ENCODE measurements at regions not wholly inside any gene's neighbourhood (a gene's known extent, or its start where the extent isn't known, plus 50 kb on each side); places are given as distances from the start of the nearest gene placed in this dataset.

DNA sequence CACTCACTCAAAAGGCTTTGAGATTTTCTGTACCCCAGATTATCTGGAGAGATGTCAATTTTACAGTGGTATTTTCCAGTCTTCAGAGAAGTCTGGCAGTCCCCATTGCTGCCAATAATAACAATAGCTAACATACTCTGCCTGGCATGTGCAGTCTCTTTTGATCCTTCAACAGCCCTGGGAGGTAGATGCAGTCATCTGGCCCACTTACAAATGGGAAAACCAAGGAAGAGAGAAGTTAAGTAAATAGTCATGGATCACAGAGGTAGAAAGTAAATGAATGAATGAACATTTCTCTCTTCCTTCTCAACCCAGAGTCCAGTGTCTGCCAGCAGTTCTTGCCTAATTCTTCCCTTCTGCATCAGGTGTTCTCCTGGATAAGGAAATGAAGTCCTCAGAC lies 113.0 kb upstream of the EDNRA start:
- no peak for DNase-seq

DNA sequence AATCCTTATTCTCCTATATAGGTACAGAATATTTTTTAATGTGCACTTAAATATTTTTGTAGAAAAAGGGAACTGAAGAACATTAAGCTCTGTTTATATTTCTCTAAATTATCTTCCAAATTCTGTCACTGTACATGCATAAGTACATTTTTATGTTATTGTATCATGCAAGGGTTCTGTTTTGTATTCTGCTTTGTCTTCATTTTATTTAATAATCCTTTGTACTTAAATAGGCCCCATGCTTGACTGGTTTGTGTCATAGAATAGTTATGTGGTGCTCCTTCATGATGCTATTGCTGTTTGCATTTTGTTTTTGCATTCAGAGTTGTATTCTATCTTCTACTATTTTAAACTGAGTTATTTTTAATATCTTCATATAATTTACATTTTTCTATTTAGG lies 111.9 kb upstream of the EDNRA start:
- DNase-seq, result no peak

DNA sequence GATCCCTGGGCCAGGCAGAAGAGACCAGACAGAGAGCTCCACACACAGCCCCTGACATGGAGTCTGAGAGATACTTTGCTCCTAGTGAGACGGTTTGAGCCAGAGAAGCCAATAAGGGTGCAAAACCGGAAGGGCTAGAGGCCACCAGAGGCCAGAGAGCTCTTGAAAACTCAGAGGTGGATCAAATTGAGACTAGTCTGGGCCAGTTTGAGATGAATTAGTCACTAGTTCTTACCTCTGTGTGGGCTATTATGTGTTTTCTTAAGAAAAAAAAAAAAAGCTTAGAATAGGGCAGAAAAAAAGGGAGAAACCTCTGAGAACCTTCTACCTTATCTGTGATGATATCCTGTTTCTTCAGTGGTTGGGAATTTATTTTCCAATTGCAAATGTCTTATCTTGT lies 110.4 kb upstream of the EDNRA start:
- DNase-seq, result no peak

DNA sequence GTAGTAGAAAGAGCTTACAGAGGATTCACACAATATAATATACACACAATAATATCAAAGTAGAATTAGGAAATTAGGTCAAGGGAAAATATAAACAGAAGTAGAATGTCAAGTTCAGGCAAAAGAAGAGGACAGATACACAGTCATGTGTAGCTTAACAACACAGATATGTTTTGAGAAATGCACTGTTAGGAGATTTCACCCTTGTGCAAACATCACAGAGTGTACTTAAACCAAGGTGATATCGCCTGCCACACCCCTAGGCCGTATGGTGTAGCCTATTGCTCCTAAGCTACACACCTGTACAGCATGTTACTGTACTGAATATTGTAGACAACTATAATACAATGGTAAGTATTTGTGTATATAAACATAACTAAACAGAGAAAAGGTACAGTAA lies 110.0 kb upstream of the EDNRA start:
- DNase-seq, result no peak

DNA sequence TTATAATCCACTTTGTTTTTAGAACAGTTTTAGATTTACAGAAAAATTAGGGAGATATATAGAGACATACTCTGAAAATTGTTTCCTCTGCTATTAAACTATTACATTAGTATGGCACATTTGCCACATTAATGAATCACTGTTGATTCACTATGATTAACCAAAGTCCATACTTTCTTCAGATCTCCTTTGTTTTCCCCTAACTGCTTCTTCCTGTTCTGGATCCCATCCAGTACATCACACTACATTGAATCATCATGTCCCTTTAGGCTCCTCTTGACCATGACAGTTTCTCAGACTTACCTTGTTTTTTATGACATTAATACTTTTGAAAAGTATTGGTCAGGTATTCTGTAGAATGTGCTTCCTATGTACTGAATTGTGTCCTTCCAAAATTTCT lies 109.2 kb upstream of the EDNRA start:
- DNase-seq, result no peak

DNA sequence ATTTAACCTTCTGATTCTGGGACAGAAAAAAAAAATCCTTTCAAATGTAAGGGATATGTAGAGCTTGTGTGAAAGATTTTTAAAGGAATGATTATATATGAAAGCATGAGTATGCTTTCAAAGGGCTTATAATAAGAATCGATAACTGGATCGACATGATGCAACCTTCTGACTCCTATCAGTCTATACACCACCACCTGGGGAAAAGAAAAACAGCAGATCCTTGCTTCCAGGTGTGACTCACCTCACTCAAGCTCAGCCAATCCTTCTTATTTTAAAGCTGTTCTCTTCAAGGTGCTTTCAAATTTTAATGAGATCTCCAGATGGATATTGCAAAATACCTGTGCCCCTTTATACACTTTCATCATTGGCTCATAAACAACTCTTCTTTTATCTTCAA lies 102.1 kb upstream of the EDNRA start:
- DNase-seq, result no peak

DNA sequence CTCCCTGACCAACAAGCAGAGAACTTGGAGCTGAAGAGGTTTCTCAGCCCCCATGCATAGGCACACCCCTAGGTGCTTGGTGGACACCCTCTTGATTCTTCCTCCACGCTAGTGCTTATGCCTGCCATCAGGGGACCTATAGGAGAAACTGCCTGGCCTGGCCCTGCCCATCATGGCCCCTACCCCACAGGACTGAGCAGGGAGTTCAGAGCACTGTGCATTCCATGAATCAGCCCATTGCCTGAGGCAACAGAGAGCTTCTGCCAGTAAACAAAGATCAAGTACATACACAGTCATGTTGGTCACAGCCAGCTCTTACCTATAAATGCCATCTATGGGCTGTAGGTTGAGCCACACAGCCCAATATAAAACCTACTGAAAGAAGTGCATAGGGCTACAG lies 99.1 kb upstream of the EDNRA start:
- no peak for DNase-seq

DNA sequence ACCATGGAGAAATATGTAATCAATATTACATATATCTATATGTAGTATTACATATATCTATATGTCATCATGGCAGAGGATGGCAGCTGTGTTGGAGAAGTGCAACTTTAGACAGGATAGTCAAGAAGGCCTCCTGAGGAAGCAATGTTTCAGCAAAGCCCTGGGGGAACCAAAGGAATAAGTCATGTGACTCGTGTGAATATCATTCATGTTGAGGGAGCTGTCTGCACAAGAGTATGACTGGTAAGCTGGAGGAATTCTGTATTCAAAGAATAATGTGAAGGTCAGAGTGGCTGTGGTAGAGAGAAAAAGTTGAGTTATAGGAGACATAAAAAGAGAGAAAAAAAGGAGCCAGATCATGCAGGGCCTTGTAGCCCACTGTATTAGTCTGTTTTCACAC lies 92.9 kb upstream of the EDNRA start:
- no peak for DNase-seq

DNA sequence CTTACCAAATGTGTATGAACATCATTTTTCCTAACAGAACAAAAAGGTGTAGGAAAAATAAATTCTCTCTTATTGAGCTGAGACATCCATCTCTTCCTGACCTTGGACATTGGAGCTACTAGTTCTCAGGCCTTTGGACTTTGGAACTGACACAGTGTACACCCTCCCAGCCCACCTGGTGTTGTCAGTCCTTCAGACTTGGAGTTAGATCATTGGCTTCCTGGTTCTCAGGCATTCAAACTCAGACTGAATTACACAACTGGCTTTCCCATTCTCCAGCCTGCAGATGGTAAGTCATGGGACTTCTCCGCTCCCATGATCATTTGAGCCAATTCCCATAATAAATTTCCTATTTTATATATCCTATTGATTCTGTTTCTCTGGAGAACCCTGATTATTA lies 84.8 kb upstream of the EDNRA start:
- DNase-seq, result no peak

DNA sequence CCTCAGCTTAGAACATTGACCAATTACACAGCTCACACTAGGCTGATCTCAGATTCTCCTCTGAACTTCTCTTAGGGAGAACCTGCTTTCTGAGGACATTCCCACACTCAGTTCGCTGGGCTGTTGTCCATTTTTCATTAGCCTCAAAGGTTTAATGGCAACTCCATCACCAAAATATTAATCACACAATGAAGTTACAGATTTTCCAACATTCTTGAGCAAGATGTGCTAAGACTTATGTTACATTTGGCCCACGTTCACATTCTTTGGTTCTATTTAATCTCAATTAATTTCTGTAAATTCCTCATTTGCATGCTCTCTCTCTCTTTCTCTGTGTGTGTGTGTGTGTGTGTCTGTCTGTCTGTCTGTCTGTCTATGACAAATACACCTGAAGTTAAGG lies 82.3 kb upstream of the EDNRA start:
- DNase-seq, result no peak

DNA sequence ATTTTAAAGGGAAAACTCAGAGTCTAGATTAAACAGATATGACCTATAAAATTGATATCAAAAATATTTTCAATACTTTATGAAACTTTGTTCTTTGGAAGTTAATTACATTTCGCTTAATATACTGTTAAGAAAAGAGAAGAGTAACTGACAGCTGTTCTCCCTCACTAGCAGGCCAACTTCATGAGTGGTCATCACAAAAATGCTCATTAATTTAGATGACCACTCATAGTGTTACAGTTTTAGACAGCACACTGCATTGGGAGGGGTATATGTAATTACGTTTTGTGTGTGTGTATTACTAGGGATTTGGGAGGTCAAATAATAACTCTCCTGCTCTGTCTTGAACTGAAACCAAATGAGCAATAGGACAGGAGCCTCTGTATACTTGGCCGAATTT lies 80.2 kb upstream of the EDNRA start:
- DNase-seq, result no peak

DNA sequence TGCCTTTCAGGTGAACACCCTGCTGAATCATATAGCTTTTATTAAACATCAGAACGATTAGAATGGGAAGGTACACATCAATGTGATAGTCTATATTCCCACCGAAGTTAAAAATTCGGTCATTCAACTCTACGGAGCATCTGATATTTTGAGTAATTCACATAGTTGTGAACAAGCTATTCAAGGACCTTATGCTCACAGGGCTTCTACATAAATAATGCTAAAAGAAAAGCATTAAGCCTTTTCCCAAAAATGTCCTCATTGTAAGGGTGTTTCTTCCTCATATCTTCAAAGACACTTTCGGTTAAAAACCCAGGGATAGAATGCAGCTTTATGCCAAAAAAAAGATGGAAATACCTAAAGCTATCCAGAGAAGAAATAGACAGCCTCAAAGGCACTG lies 79.7 kb upstream of the EDNRA start:
- no peak for DNase-seq

DNA sequence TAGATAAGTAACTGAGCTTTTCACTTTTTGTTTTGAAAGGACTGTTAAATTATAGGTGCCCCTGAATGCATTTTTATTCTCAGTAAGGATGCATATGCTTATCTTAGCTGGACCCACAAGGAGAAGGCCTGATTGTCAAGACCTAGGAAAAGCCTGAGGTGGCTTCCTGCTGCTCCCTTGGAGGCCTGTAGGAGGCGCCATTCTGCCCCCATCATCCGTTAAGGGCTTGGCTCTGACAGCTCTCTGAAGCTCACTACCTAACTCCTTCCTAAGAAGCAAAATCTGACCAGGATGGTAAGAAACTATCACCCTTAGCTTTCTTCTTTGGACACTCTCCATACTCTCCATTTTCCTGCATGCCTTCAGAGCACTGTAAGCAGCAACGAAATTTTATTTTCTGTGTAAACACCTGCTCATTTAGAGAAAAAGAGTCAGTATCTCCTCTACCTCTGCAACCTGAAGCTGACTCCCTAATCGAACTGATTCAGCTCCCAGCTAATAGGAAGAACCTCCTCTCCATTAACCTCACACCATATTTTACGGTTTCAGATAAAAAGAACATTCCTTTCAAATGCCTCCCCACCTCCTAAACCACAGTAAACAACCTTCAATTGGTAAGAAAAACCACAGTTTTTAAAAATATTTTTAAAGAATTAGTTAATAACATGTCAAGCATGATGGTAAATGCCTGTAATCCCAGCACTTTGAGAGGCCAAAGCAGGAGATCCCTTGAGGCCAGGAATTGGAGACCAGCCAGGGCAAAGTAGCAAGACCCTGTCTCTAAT lies 73.4 kb upstream of the EDNRA start:
- no peak for DNase-seq

DNA sequence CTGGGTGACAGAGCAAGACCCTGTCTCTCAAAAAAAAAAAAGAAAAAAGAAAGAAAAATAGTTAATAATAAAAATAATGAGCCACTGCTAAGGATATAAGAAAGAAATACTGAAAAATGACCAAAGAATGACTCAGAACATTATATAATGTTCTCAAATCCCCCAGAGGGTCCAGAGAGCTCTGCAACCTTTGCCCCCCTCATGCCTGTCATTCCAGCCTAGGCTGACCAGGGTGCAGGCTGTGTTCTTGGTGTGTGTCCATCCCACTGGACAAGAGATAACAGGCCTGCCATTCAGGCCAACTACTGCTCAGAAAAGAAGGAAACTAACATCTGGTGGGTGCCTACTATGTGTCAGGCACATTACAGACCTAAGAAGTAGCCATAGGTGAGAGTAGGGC lies 72.7 kb upstream of the EDNRA start:
- no peak for DNase-seq

DNA sequence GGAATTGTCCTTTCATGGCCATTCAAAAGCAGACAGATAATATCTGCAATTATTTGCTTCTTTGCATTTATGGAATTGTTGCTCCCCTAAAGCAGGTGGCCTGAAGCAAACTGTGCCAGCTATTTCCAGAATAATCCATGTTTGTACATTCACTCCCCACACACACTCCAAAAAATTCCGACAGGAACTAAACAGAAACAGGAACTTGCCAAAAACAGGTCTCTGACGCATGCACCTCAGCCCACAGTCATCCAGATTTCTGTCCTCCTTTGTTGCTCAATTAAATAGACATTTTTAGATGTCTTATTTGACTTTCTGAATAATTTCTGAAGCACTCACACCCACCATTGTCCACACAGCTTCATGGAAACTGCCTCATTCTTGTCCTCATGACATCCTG lies 71.5 kb upstream of the EDNRA start:
- no peak for DNase-seq

DNA sequence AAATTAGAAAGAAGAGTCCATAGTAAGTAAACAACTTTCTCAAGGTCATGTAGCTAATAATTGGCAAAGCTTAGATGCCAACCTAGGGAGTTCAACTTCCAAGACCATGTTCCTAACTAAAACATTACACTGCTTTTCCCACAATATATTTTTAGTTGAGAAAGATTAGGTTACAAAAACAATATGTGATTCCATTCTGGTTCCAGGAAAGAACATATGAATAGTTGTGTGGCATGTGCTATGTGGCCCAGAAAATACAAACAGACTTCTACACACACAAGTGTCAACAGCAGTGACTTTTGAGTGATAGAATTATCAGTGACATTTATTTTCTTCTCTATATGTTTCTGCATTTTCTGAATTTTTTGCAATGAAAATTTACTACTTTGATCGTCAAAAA lies 62.7 kb upstream of the EDNRA start:
- no peak for DNase-seq

DNA sequence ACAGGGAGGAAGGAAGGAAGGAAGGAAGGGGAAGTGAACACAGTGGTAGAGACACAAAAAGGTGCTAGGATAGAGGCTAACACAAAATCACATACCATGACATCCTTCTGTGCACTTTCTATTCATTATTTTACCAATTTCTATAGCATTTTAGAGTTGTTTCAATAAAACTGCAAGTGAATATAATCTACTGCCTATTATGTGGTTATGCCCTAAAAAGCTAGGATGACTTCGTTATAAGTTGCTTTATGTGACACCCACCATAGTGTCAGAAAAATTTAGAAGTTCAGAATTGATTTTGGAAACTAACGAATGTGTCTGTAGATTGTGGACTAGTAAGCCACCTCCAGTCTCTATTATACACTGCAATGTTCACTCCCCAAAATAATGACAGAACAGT lies 59.4 kb upstream of the EDNRA start:
- no peak for DNase-seq

DNA sequence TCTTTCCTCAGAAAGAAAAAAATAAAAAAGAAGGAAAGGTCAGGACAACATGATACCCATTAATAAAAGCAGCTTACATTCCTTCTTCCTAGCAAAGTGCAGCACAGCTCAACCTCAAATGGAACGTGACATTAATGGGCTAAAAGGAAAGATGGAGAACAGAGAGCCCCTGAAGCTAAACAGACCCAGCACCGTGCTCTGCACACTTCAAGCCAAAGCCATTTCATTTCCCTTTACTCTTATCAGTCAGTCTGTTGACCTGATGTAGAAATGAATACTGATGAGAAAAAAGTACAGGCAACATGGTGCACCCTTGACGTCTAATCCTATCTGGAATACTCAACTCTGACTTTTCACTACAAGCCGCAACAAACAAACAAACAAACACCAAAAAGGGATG lies 57.7 kb upstream of the EDNRA start:
- no peak for DNase-seq

DNA sequence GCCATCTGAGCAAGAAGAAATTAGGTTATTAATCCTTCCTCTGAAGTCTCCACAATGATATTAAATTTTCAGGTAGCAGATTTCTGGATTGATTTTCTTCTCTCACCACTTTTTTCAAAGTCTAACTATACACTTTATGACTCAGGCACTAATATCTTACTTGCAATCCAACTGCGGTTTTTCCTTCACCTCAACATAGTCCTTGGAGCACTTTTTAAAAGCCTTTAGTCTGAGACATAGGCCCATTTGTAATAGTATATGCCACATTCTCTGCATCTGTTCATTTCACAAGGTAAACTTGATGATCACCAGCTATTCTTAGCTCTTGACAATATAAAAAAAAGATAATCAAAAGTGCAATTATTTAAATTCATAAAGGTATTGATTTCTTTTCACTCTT lies 55.9 kb upstream of the EDNRA start:
- no peak for DNase-seq

DNA sequence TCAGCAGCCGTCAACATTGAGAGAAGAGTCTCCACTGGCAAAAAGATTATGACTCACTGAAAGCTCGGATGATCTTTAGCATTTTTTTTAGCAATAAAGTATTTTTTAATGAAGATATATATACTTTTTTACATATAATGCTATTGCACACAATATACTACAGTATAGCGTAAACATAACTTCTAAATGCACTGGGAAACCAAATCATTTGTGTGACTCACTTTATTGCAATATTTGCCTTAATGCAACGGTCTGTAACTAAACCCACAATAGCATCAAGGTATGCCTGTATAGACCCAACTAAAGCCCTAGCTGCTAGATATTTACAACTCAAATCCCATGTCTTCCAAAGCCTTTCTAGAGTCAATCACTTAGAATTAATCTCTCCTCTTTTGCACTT lies 52.3 kb upstream of the EDNRA start:
- DNase-seq, result no peak

DNA sequence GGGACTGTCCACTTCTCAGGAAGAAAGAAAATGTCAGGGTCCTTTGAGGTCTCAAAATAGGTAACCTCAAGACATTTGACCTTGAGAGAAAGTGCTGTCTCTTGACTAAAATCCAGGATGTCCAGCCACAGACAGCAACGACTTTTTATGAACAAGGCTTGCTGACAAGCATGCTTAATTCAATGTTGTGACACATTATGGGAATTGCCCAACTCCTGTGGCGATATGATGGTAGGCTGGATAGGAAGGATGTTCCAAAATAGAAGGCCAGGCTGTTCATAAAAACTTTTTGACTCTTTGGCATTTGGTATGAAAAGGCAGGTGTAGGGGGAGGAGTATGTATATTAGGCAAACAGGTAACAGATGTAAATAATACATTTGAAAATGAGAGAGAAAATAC lies 50.8 kb upstream of the EDNRA start:
- no peak for DNase-seq

All from activated CD8-positive, alpha-beta memory T cell treated with anti-CD3 and anti-CD28 coated beads, Interleukin-2, amount 50 U/mL, for 48 hours (primary cell).